ENCODE measurements at regions not wholly inside any gene's neighbourhood (a gene's known extent, or its start where the extent isn't known, plus 50 kb on each side); places are given as distances from the start of the nearest gene placed in this dataset.

- no peaks in the 10 kb centered on the region for H4K20me1 ChIP-seq (ENCODE audit: insufficient read depth, low read length)
- no CpG with 5 or more reads among the region's 1 CpG for WGBS (ENCODE audit: insufficient coverage)
- H3K27me3 Mint-ChIP-seq (ENCODE audit: low read depth in 3 of 3): peaks cover 0 to 1% (median 0%) of the 10 kb centered on the region in 3 donors
- H2AFZ ChIP-seq (ENCODE audit: insufficient read depth, low read depth, low read length, poor library complexity, severe bottlenecking): no peak overlapping the region
- no peak for DNase-seq
- H3K9me3 Mint-ChIP-seq: peaks cover 2 to 17% (median 14%) of the 10 kb centered on the region in 7 donors
- no peak overlapping the region for H3K4me3 Mint-ChIP-seq
- peaks cover 0 to 10% of the 10 kb centered on the region in 2 donors for H3K9me3 ChIP-seq (replicated peaks in 1 of 2; ENCODE audit: control insufficient read depth in 1 of 2, insufficient read depth in 1 of 2, low read length in 2 of 2)
- H3K27me3 ChIP-seq (ENCODE audit: control insufficient read depth in 2 of 2, insufficient read depth in 2 of 2, low read length in 2 of 2): no peaks in the 10 kb centered on the region
- no peak overlapping the region for H3K27ac Mint-ChIP-seq
- H3K36me3 ChIP-seq (replicated peaks in 1 of 2; ENCODE audit: control insufficient read depth in 1 of 2, insufficient read depth in 2 of 2, low read length in 2 of 2): no peaks in the 10 kb centered on the region
- no peaks in the 10 kb centered on the region for H3K4me1 ChIP-seq (ENCODE audit: control insufficient read depth in 1 of 2, insufficient read depth in 2 of 2, low read length in 2 of 2)
- H3K36me3 Mint-ChIP-seq: no peaks in the 10 kb centered on the region
- H3K27ac ChIP-seq (ENCODE audit: low read depth in 1 of 2, low read length in 2 of 2): no peak overlapping the region
- no peak overlapping the region for H3K4me3 ChIP-seq (replicated peaks in 1 of 3; ENCODE audit: low read depth in 2 of 3, low read length in 3 of 3)
- no peak overlapping the region for H3K9ac ChIP-seq (ENCODE audit: insufficient read depth, low read length, poor library complexity, severe bottlenecking)
- no peak overlapping the region for H3K4me2 ChIP-seq (replicated peaks; ENCODE audit: extremely low read depth, low read length, poor library complexity, severe bottlenecking)
- no peaks in the 10 kb centered on the region for H3K4me1 Mint-ChIP-seq
- no peaks in the 10 kb centered on the region for H3K79me2 ChIP-seq (ENCODE audit: insufficient read depth, low read length)
- intact Hi-C loops (cut with micrococcal nuclease): no loop called here
- TF ChIP-seq CTCF (IDR thresholded peaks at IDR 0.05): no peak
These were observed 230.0 kb upstream of the EPHA4 start for GRCh38 chr2:221802089-221802488.

GRCh38 chr2:221792971-221793521, 220.9 kb upstream of the EPHA4 start:
- intact Hi-C loops (cut with micrococcal nuclease): no loop called here
- Histone ChIP-seq H3K9ac (ENCODE audit: insufficient read depth, low read length, poor library complexity, severe bottlenecking) (no peak overlapping the region), H2AFZ (ENCODE audit: insufficient read depth, low read depth, low read length, poor library complexity, severe bottlenecking) (no peak overlapping the region), H3K4me3 (replicated peaks in 1 of 3; ENCODE audit: low read depth in 2 of 3, low read length in 3 of 3) (no peak overlapping the region), H4K20me1 (ENCODE audit: insufficient read depth, low read length) (no peaks in the 10 kb centered on the region), H3K27ac (ENCODE audit: low read depth in 1 of 2, low read length in 2 of 2) (no peak overlapping the region), H3K4me2 (replicated peaks; ENCODE audit: extremely low read depth, low read length, poor library complexity, severe bottlenecking) (no peak overlapping the region), H3K9me3 (replicated peaks in 1 of 2; ENCODE audit: control insufficient read depth in 1 of 2, insufficient read depth in 1 of 2, low read length in 2 of 2) (peaks cover 3 to 7% of the 10 kb centered on the region in 2 donors), H3K36me3 (replicated peaks in 1 of 2; ENCODE audit: control insufficient read depth in 1 of 2, insufficient read depth in 2 of 2, low read length in 2 of 2) (no peaks in the 10 kb centered on the region), H3K4me1 (ENCODE audit: control insufficient read depth in 1 of 2, insufficient read depth in 2 of 2, low read length in 2 of 2) (no peaks in the 10 kb centered on the region), H3K79me2 (ENCODE audit: insufficient read depth, low read length) (no peaks in the 10 kb centered on the region), H3K27me3 (ENCODE audit: control insufficient read depth in 2 of 2, insufficient read depth in 2 of 2, low read length in 2 of 2) (no peaks in the 10 kb centered on the region)
- DNase-seq: no peak
- no peaks in the 10 kb centered on the region for H3K36me3 Mint-ChIP-seq
- no peak overlapping the region for H3K4me3 Mint-ChIP-seq
- no peak overlapping the region for H3K27ac Mint-ChIP-seq
- WGBS (ENCODE audit: insufficient coverage): 80% methylated on average over 2 of the region's 7 CpGs
- H3K9me3 Mint-ChIP-seq: peaks cover 0 to 7% (median under 1%) of the 10 kb centered on the region in 7 donors
- no peaks in the 10 kb centered on the region for H3K27me3 Mint-ChIP-seq (ENCODE audit: low read depth in 3 of 3)
- no peak for TF ChIP-seq CTCF (IDR thresholded peaks at IDR 0.05)
- H3K4me1 Mint-ChIP-seq: no peaks in the 10 kb centered on the region

All from CD14-positive monocyte (primary cell).